IMR-90 (cell line): ENCODE measurements at regions not wholly inside any gene's neighbourhood (a gene's known extent, or its start where the extent isn't known, plus 50 kb on each side); places are given as distances from the start of the nearest gene placed in this dataset.

ENCODE experiments used
- ATAC-seq: fragments of 200-7000 bp; cut with Tn5 transposase; 2 replicates; pipeline ENCODE4 v1.9.1; 2020; ENCODE audit warnings: low read depth, mild to moderate bottlenecking, moderate library complexity
- BruUV-seq: library from RNA; stranded (reverse); fragments of 400-500 nt; replicated peaks from 2 replicates; lab custom pipeline; 2021; lab: Mats Ljungman, UMichigan
- CTCF ChIA-PET: fragments of 300-600 bp; formaldehyde crosslinking; extraction: SDS; loops from one replicate; lab custom pipeline; 2021; ENCODE audit warnings: antibody characterized with exemption; lab: Yijun Ruan, JAX
- POLR2A ChIA-PET: fragments of 300-600 bp; sonication (Branson Sonifier 250); formaldehyde crosslinking; loops from one replicate; lab custom pipeline; 2022; ENCODE audit warnings: antibody characterized with exemption; ENCODE audit not compliant: unreplicated experiment; lab: Charles Lee
- DNase-seq: peaks from one replicate; pipeline ENCODE4 v3.0.0; 2013
- H2AFZ ChIP-seq: replicated peaks from 2 replicates; pipeline ENCODE3; 2013; ENCODE audit warnings: low read length, mild to moderate bottlenecking; ENCODE audit not compliant: poor library complexity
- H2AK5ac ChIP-seq: 2 replicates; pipeline ENCODE4 v1.6.1; 2013; ENCODE audit warnings: low read depth, low read length, inconsistent platforms
- H2AK9ac ChIP-seq: replicated peaks from 2 replicates; pipeline ENCODE3; 2013; ENCODE audit warnings: mild to moderate bottlenecking, low read depth, low read length, moderate library complexity; ENCODE audit not compliant: poor library complexity
- H2BK120ac ChIP-seq: 2 replicates; pipeline ENCODE4 v1.6.1; 2013; ENCODE audit warnings: low read depth, low read length, inconsistent platforms
- H2BK15ac ChIP-seq: 3 replicates; pipeline ENCODE4 v1.6.1; 2013; ENCODE audit warnings: low read depth, low read length, inconsistent platforms
- H2BK20ac ChIP-seq: 2 replicates; pipeline ENCODE4 v1.6.1; 2013; ENCODE audit warnings: low read depth, mild to moderate bottlenecking, inconsistent platforms, low read length, moderate library complexity
- H2BK5ac ChIP-seq: 2 replicates; pipeline ENCODE4 v1.6.1; 2013; ENCODE audit warnings: mild to moderate bottlenecking, low read depth, low read length, inconsistent platforms; ENCODE audit not compliant: poor library complexity, severe bottlenecking
- H3K14ac ChIP-seq: replicated peaks from 2 replicates; pipeline ENCODE4 v1.6.1; 2013; ENCODE audit warnings: low read depth, low read length, inconsistent platforms
- H3K18ac ChIP-seq: 2 replicates; pipeline ENCODE4 v1.6.1; 2013; ENCODE audit warnings: low read depth, low read length, control low read depth
- H3K23ac ChIP-seq: 2 replicates; pipeline ENCODE4 v1.6.1; 2013; ENCODE audit warnings: low read depth, low read length, inconsistent platforms
- H3K27ac ChIP-seq: 2 replicates; pipeline ENCODE4 v1.5.1; 2013; ENCODE audit warnings: mild to moderate bottlenecking, control low read depth, low read length; ENCODE audit not compliant: insufficient read depth
- H3K27me3 ChIP-seq: 2 replicates; pipeline ENCODE4 v1.6.1; 2013; ENCODE audit warnings: low read length; ENCODE audit not compliant: control insufficient read depth, insufficient read depth
- H3K36me3 ChIP-seq: 2 replicates; pipeline ENCODE4 v1.6.1; 2013; ENCODE audit warnings: low read length, mixed read lengths; ENCODE audit not compliant: control insufficient read depth, insufficient read depth
- H3K4ac ChIP-seq: 2 replicates; pipeline ENCODE4 v1.6.1; 2013; ENCODE audit warnings: low read depth, low read length, inconsistent platforms
- H3K4me1 ChIP-seq: 2 replicates; pipeline ENCODE4 v1.6.1; 2013; ENCODE audit warnings: low read length, mixed read lengths; ENCODE audit not compliant: control insufficient read depth, insufficient read depth
- H3K4me2 ChIP-seq: 2 replicates; pipeline ENCODE4 v1.6.1; 2013; ENCODE audit warnings: low read depth, mild to moderate bottlenecking, control low read depth, low read length, moderate library complexity
- H3K4me3 ChIP-seq: 2 replicates; pipeline ENCODE4 v1.5.1; 2013; ENCODE audit warnings: low read depth, mild to moderate bottlenecking, control low read depth, low read length, moderate library complexity; ENCODE audit not compliant: insufficient read depth
- H3K56ac ChIP-seq: 2 replicates; pipeline ENCODE4 v1.6.1; 2013; ENCODE audit warnings: low read length, inconsistent platforms; ENCODE audit not compliant: insufficient read depth; ENCODE audit errors: extremely low read depth
- H3K79me1 ChIP-seq, 2 experiments: 2 replicates each; pipeline ENCODE4 v1.6.1; 2013; ENCODE audit warnings: low read length in 2 of 2, inconsistent platforms in 1 of 2, low read depth in 1 of 2
- H3K9ac ChIP-seq: 2 replicates; pipeline ENCODE4 v1.6.1; 2013; ENCODE audit warnings: low read depth, low read length, control low read depth
- H3K9me1 ChIP-seq: 2 replicates; pipeline ENCODE4 v1.6.1; 2013; ENCODE audit warnings: low read length, inconsistent platforms; ENCODE audit not compliant: insufficient read depth
- H3K9me3 ChIP-seq: 2 replicates; pipeline ENCODE4 v1.6.1; 2013; ENCODE audit warnings: low read length; ENCODE audit not compliant: control insufficient read depth, insufficient read depth
- H4K20me1 ChIP-seq: 2 replicates; pipeline ENCODE4 v1.6.1; 2013; ENCODE audit warnings: low read length, inconsistent platforms; ENCODE audit not compliant: insufficient read depth
- H4K5ac ChIP-seq: 2 replicates; pipeline ENCODE4 v1.6.1; 2013; ENCODE audit warnings: mild to moderate bottlenecking, low read depth, low read length, control low read depth
- H4K8ac ChIP-seq, 2 experiments: 2 replicates each; pipeline ENCODE4 v1.6.1; 2013; ENCODE audit warnings: low read depth in 2 of 2, low read length in 2 of 2, control low read depth in 1 of 2, inconsistent platforms in 1 of 2
- H4K91ac ChIP-seq: 2 replicates; pipeline ENCODE4 v1.6.1; 2013; ENCODE audit warnings: low read depth, low read length, inconsistent platforms; ENCODE audit not compliant: insufficient read depth
- BHLHE40 ChIP-seq: fragments of 150-350 bp; IDR thresholded peaks from 2 replicates; pipeline ENCODE4 v1.6.1; 2016; ENCODE audit warnings: mild to moderate bottlenecking, low read depth, low read length
- CEBPB ChIP-seq: IDR thresholded peaks from 2 replicates; pipeline ENCODE4 v1.6.1; 2012; ENCODE audit warnings: low read depth, low read length, improper control_type of control experiment
- CHD1 ChIP-seq: IDR thresholded peaks from 2 replicates; pipeline ENCODE4 v1.6.1; 2012; ENCODE audit warnings: low read depth, low read length, improper control_type of control experiment
- CTCF ChIP-seq: conservative IDR thresholded peaks from 2 replicates; pipeline ENCODE4 v1.5.1; 2012; ENCODE audit warnings: mild to moderate bottlenecking, low read depth, low read length, improper control_type of control experiment
- ELK1 ChIP-seq: fragments of 150-350 bp; IDR thresholded peaks from 2 replicates; pipeline ENCODE4 v1.6.1; 2016; ENCODE audit warnings: low read depth, mild to moderate bottlenecking, low read length, moderate library complexity, borderline replicate concordance
- FOS ChIP-seq: fragments of 150-350 bp; IDR thresholded peaks from 2 replicates; pipeline ENCODE4 v1.6.1; 2016; ENCODE audit warnings: low read depth, low read length
- MAFK ChIP-seq: IDR thresholded peaks from 2 replicates; pipeline ENCODE4 v1.6.1; 2012; ENCODE audit warnings: low read depth, low read length, improper control_type of control experiment
- MAZ ChIP-seq: IDR thresholded peaks from 2 replicates; pipeline ENCODE4 v1.6.1; 2012; ENCODE audit warnings: low read depth, mild to moderate bottlenecking, low read length, improper control_type of control experiment, moderate library complexity, borderline replicate concordance
- MXI1 ChIP-seq: IDR thresholded peaks from 2 replicates; pipeline ENCODE4 v1.6.1; 2012; ENCODE audit warnings: low read depth, mild to moderate bottlenecking, low read length, moderate library complexity, borderline replicate concordance
- NFE2L2 ChIP-seq: fragments of 150-350 bp; IDR thresholded peaks from 2 replicates; pipeline ENCODE4 v1.6.1; 2016; ENCODE audit warnings: low read depth, mild to moderate bottlenecking, low read length
- POLR2A ChIP-seq: IDR thresholded peaks from 2 replicates; pipeline ENCODE4 v1.6.1; 2012; ENCODE audit warnings: mild to moderate bottlenecking, low read depth, low read length
- RAD21 ChIP-seq: IDR thresholded peaks from 2 replicates; pipeline ENCODE4 v1.6.1; 2012; ENCODE audit warnings: low read length, improper control_type of control experiment
- RCOR1 ChIP-seq: IDR thresholded peaks from 2 replicates; pipeline ENCODE4 v1.6.1; 2012; ENCODE audit warnings: mild to moderate bottlenecking, low read length, improper control_type of control experiment; ENCODE audit not compliant: insufficient replicate concordance
- RFX5 ChIP-seq: IDR thresholded peaks from 2 replicates; pipeline ENCODE4 v1.8.0; 2012; ENCODE audit warnings: low read depth, mild to moderate bottlenecking, low read length, moderate library complexity
- SMC3 ChIP-seq: fragments of 150-350 bp; IDR thresholded peaks from 2 replicates; pipeline ENCODE4 v1.6.1; 2016; ENCODE audit warnings: low read depth, mild to moderate bottlenecking, antibody characterized with exemption, low read length, moderate library complexity
- USF2 ChIP-seq: fragments of 150-350 bp; IDR thresholded peaks from 2 replicates; pipeline ENCODE4 v1.6.1; 2017; ENCODE audit warnings: mild to moderate bottlenecking, antibody characterized with exemption, low read length, low read depth
- WGBS, 2 experiments: methylation state at CpG; one replicate each; pipeline versions ENCODE4 v1.1.5 to v1.1.7; 2013; ENCODE audit warnings: missing lambda C conversion rate in 2 of 2; ENCODE audit not compliant: insufficient read length in 1 of 2; ENCODE audit errors: extremely low coverage in 2 of 2; 5-methylcytosine and 5-hydroxymethylcytosine counted together
- dilution Hi-C: fragments of 300-500 bp; cut with HindIII; formaldehyde crosslinking; loops from one replicate; pipeline ENCODE4 v1.14.3; 2018; ENCODE audit warnings: low sequenced_read_pairs; ENCODE audit not compliant: unreplicated experiment
- in situ Hi-C: fragments of 300-500 bp; cut with MboI; formaldehyde crosslinking; loops from 3 replicates; pipeline ENCODE4 v1.14.3; 2019; ENCODE audit warnings: low sequenced_read_pairs, inconsistent platforms, mixed read lengths
- intact Hi-C: fragments of 100-400 bp; cut with micrococcal nuclease; formaldehyde crosslinking; loops from 2 replicates; pipeline ENCODE4 v1.10.0; 2022

- Histone ChIP-seq H3K9me1 (no peaks in the 10 kb centered on the region), H3K9me3 (peaks cover 52% of the 10 kb centered on the region), H3K27me3 (no peaks in the 10 kb centered on the region), H2BK20ac (no peak overlapping the region), H3K4me1 (no peaks in the 10 kb centered on the region), H4K8ac (no peak overlapping the region), H2BK15ac (no peak overlapping the region), H3K14ac (no peak overlapping the region), H2AK9ac (no peak overlapping the region), H3K4ac (no peak overlapping the region), H3K27ac (no peak overlapping the region), H3K4me2 (no peak overlapping the region), H3K9ac (no peak overlapping the region), H2AK5ac (no peak overlapping the region), H4K91ac (no peak overlapping the region), H2BK120ac (no peak overlapping the region), H2AFZ (no peak overlapping the region), H3K36me3 (no peaks in the 10 kb centered on the region), H3K18ac (no peak overlapping the region), H3K23ac (no peak overlapping the region), H4K5ac (no peak overlapping the region), H3K79me1 (no peaks in the 10 kb centered on the region), H2BK5ac (no peak overlapping the region), H3K56ac (no peak overlapping the region), H3K4me3 (no peak overlapping the region), H4K20me1 (no peaks in the 10 kb centered on the region)
- POLR2A ChIA-PET: no interaction called here
- DNase-seq (no peak), ATAC-seq (no peak)
- in situ Hi-C loops: no loop called here
- no peak for TF ChIP-seq ELK1
- no peak for TF ChIP-seq USF2
- TF ChIP-seq MAZ: no peak
- no peak for TF ChIP-seq RCOR1
- no peak for TF ChIP-seq MAFK
- TF ChIP-seq SMC3: no peak
- no peak for TF ChIP-seq CEBPB
- TF ChIP-seq CHD1: no peak
- no peak for TF ChIP-seq RFX5
- no peak for TF ChIP-seq MXI1
- TF ChIP-seq CTCF: no peak
- TF ChIP-seq RAD21: no peak
- no peak for TF ChIP-seq BHLHE40
- no peak for TF ChIP-seq FOS
- no peak for TF ChIP-seq POLR2A
- no peak for TF ChIP-seq NFE2L2
- intact Hi-C loops: no loop called here
- no TSS peak for BruUV-seq
- dilution Hi-C loops: no loop called here
- CTCF ChIA-PET: no interaction called here
- 20% methylated on average over 2 of the region's 12 CpGs; no CpG with 5 or more reads in 1 of the 2 experiments for WGBS, 2 experiments
Observed at GRCh38 chr10:131644864-131645658, 255.7 kb upstream of the PPP2R2D start.
